GM21619 (cell line): ENCODE measurements at regions not wholly inside any gene's neighbourhood (a gene's known extent, or its start where the extent isn't known, plus 50 kb on each side); places are given as distances from the start of the nearest gene placed in this dataset.
"Not testable (repeated sequence)": the region's sequence is repeated elsewhere in the genome, so short reads cannot be mapped to it uniquely, and the experiment has no call there.

Experiments used
- ATAC-seq: cut with Tn5 transposase; IDR thresholded peaks from one replicate; pipeline ENCODE4 v1.9.1; 2021; ENCODE audit not compliant: unreplicated experiment

DNA sequence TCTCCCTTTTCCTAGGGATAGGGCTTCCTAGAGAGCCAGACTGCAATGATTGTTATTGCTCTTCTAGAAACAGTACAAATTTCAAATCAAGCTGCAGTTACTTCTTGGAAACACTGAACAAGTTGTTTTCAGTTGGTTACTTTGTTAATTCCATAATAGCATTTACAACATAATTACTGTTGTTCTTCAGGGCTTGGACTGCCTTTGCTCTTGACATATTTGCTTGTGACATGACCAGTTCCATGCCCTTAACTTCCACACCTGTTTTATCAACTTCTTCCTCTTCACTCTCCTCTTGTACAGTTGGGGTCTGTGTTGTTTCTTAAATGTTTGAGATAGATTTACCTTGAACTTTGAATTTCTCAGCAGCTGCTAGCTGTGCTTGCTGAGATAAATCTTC lies 104.4 kb downstream of the SEC23IP start:
- ATAC-seq, result no peak

DNA sequence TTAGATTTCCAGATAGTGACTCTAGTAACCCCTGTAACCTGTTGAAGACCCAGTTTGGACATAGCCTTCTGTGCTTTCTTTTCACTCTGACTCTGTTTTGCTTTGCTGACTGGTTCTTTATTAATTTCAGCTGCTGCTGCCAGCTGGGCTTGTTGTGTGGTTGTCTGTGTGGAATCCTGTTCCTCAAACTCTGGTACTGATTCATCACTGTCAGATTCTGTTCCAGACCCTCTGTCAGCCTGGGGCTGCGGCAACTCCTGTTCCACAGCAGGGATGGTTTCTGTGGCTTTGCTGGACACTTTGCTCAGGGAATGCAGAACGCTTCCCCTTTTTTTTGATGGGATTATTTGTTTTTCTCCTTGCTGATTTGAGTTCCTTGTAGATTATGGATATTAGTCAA lies 104.9 kb downstream of the SEC23IP start:
- ATAC-seq, result no peak

DNA sequence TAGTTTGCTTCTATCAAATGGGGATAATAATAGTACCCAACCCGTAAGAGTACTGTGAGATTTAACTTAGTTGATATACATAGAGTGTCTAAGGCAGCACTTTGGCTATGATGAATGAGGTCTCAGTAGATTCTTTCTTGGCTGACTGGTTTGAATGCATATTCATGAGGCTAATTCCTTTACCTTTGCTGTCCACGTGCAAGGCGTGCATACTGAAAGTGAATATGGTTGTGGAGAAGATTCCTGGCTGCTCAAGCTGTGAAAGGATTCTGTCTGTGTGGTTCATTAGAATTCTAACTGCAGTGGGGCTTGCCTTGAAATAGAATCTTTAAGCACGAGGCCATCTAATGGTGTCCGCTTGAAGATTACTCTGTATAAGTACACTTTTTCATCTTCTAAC lies 110.3 kb downstream of the SEC23IP start:
- ATAC-seq, result no peak

DNA sequence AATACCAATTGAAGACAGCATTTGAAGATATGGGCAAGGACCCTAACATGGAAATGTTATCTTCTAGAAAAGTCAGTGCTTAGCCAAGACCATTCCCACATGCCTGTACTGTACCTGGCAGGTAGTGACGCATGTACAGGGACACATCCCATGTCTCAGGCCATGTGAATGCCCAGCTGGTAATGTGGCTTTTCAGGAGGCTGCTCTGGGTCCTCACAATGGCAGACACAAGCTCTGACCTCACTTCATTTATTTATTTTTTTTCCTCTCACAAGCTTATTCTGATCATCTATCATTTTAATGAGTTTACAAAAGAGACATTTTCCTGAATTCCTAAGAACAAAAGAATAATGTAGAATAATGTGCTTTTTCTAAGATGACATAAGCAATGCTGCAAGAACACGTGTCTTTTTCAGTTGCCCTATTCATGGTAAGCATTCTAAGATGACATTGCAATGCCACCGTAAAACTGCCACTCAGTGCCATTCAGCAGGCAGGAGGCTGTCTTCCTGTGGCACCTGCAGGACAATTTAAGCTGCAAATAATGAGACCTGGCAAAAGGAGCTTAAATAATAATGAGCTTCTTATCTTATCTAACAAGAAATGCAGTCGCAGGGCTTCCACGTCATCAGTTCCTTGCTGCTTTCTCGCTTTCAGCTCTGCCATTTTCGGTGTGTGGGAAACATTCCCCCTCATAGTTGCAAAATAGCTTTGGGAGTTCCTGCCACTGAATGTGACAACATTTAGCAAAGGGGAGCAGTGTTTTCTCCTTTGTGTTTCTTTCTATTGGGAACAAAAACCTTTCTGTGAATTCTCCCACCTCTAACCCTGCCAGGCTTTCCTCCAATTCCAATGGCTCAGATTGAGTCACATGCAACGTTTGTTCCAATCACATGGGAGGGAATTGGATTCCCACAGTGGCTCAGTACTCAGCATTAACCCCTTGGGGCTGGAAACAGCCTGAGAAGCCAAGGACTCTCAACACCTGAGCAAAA lies 113.0 kb downstream of the SEC23IP start:
- ATAC-seq, result no peak

DNA sequence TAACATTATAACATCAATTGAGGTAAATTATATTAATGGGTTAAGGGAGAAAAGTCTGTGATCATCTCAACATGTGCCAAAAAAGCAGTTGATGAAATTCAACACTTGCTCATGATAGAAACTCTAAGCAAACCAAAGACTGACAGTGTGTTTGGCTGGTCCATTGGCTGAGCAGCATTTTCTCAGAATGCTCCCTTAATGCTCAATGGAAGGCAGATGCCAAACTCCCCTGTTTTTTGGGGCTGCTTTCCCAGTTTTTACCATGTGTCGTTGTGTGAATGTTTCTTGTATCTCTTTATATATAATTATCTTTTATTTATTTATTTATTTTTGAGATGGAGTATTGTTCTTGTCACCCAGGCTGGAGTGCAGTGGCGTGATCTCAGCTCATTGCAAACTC lies 114.7 kb downstream of the SEC23IP start:
- no peak for ATAC-seq

DNA sequence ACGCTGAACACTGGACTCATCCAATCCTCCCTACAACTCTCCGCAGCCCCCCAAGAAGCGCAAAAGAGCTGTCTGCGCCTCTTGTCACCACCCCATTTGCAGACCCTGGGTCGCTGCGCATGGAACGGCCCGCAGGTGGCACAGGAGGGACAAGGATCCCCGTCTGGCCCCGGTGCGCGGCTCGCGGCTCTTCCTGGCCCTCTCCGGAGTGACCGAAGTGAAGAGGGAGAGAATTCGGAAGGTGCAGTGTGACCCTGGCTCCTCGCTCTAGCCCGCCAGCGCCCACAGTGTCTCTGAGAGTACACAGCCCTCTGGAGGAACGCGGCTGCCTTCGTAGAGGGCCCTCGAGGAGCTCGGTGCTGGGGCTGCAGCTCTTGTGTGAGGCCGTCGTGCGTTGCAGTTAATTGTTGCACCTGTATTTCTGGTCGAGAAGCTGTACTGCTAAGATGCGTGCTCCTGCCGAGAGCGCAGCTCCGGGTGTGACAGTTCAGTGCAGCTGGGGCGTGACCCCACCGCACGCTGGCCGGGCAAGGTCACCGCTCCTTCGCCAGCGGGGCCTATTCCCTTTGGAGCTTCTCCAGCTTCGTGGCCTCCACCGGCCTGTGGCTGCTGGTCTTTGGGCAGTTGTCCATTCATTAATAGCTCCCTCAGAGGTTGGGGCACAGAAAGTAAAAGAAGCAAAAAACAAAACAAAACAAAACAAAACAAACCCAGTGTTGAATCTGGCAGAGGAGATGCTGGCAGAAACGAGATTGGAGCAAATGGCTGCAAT lies 119.0 kb downstream of the SEC23IP start:
- no peak for ATAC-seq

DNA sequence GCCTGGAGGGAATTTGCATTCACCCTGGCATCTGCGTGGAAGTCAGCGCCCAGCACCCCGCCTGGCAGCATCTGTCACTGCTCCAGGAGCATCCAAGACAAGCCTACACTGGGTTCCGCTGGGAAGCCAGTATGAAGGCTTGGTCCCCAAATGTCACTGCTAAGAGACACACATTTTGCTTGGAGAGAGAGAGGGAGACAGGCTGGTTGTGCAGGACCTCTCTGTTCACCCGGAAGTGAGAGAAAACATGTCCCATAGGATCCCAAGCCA lies 119.5 kb downstream of the SEC23IP start:
- ATAC-seq, result no peak

DNA sequence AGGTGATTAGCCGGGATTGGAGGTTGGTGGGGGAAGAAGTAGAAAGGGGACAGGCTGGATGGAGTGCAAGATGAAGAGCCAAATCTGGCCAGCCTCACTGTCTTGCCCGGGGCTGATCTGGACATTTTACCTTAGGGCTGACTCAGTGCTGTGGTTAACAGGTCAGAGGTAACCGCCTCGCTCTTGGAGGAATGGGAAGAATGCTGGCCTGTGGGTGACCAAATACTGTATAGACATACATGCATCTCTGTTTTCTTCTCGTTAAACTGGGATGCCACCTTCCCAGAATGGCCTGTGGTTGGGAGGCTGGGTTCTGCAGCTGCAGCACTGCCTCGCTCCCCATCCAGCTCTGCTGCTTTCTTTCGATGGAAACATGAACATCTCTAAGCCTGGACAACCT lies 120.0 kb downstream of the SEC23IP start:
- no peak for ATAC-seq

DNA sequence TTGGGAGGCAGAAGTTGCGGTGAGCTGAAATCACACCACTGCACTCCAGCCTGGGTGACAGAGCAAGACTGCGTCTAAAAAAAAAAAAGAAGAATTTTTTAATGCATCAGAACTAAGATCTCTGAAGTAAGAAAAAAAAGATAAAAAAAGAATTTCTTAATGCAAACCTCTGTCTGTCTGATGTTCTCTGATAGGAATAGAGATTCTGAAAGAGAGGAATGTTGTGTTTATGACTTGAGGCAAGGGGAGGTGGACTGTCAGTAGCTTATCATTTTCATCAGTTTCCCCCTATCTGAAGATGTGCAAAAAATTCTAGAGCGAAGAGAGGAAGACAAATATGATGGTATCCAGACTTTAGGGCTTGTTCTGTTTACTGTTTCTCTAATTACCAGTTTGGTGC lies 121.5 kb downstream of the SEC23IP start:
- ATAC-seq, result no peak

DNA sequence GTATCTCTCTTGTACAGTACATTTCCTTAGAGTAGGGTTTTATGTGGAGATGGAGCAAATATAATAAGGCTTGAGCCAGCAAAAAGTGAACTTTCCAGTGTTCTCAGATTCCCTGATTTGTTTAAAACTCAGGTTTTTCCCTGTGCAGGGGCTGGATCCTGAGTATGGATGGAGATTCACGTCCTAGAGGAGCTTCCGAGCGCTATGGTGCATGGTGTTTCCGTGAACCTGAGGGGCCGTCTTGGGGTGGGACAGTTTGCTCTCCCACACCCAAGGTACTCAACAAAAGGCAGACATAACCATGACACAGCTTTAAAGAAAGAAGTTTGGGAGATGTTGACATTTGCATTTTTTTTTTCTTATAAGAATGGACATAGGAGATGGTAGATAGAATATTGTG lies 122.5 kb downstream of the SEC23IP start:
- ATAC-seq, result no peak

DNA sequence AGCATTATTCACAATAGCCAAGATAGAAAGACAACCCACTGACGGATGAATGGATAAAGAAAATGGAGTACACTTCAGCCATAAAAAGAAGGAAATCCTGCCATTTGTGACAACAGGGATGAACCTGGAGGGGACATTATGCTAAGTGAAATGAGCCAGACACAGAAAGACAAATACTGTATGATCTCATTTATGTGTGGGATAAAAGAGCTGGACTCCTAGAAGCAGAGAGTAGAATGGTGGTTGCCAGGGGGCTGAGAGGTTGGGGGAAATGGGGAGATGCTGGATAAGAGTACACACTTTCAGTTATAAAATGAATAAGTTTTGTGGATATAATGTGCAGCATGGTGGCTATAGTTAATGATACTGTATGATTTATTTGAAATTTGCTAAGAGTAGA lies 124.4 kb downstream of the SEC23IP start:
- ATAC-seq, result no peak

DNA sequence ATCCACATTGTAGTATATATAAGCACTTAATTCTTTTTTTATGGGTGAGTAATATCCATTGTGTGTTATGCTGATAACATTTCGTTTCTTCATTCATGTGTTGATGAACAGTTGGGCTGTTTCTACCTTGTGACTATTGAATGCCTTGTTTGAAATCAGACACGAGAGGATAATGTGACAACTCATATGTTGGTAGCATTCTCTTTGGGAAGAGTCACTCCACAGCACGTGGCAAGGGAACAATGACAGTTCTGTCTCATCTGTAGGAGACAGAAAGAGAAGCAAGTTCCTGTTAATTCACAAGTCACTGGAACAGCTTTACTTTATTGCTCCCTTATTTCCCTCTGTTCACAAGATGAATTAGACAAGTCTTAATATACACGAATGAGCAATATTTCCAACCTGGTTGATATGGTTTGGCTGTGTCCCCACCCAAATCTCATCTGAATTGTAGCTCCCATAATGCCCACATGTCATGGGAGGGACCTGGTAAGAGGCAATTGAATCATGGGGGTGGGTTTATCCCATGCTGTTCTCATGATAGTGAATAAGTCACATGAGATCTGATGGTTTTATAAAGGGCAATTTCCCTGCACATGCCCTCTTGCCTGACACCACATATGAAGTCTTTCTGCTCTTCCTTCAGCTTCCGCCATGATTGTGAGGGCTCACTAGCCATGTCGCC lies 125.3 kb downstream of the SEC23IP start:
- no peak for ATAC-seq

DNA sequence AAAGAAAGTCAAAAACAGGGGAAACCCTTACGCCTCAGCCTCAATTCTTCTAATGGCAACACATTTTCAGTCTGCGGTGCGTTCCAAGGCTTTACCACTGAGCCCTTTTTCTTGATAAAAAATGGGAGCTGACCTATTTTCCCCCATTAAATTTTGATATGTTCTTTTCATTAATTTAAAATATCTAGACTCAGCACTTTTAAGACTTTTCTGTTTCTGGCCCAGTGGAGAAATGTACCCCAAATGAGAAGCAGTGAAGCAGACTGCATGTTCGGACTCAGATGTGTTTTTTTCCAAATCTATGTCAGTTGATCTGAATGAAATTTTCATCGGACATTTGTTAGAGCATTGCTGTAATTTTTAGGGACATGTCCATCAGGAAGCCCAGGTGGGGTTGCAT lies 126.2 kb downstream of the SEC23IP start:
- no peak for ATAC-seq

DNA sequence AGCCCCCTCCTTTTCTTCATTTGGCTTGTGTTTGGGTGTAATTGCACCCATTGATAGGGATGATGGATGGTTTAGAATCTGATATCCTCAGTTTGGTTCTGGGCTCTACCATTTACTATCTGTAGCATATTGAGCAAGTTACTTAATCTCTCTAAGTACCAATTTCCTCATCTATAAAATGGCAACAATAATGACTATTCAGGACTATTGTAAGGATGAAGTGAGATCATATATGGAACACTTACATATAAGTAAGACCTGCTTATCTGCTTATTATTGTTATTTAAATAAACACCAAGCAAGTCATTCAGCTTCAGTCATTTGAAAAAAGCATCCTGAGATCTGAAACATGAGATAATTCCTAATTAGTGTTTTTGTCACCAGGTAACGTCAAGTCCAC lies 127.0 kb downstream of the SEC23IP start:
- ATAC-seq, result no peak

DNA sequence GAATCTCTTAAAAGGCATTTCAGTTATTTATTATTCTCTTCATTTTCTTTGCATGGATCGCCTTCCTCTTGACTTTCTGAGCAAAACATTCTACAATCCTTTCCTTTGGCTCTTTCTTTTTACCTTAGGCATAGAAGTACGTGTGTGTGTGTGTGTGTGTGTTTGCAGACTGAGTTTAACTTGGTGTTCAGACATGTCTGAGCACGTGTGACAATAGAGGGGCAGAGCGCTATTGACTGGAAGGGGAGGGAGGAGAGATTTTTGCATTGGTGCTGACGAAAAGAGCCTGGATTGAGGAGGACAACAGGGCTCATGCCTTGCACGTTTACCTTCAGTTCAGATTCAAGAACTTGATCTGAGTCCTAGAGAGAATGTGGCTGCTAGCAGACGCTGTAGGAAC lies 129.8 kb downstream of the SEC23IP start:
- no peak for ATAC-seq

DNA sequence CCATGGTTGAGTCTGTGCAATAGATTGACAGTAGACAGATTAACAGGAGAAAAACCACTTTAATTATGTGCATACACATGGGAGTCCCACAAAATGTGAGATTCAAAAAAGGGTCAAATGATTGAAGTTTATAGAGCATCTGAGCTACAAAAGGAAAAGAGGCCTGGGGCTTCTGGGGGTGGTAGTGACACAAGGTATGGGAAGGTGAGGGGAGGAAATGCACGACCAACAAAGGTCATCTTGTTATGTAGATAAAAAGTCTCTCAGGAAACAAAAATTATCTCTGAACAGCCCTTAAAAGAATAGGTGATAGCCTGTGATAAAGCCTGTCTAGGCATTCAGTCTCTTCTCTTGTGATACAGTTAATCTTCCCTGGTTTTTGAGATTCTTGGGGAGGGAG lies 141.7 kb downstream of the SEC23IP start:
- no peak for ATAC-seq

DNA sequence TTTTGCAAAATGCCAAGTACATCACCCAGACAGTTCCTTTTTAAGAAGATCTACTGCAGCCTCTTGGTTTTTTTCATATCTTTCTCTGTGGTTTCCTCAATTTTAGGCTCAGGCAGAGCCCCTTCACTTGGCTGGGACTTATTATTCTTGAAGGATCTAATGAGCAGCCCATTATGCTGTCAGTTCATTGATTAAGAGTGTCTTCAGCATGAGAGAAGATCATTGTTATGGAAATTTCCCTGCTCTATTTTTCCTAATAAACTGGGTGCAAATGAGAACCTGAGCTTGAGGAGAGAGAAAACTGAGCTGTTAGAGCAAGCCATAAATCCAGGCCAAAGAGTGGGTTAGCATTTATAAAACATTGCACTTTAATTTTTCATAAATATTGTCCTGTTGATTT lies 146.5 kb downstream of the SEC23IP start:
- no peak for ATAC-seq

DNA sequence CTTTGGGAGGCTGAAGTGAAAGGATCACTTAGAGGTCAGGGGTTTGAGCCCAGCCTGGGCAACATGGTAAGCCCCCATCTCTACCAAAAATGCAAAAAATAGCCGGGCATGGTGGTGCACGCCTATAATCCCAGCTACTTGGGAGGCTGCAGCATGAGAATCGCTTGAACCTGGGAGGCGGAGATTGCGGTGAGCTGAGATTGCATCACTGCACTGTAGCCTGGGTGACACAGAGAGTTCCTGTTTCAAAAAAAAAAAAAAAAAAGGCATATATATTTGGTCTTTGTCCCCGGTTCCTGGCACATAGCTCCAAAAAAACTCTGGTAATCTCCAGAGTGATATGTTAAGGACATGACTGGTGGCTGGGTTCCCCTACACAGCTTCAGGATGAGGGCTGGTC lies 147.3 kb downstream of the SEC23IP start:
- no peak for ATAC-seq

DNA sequence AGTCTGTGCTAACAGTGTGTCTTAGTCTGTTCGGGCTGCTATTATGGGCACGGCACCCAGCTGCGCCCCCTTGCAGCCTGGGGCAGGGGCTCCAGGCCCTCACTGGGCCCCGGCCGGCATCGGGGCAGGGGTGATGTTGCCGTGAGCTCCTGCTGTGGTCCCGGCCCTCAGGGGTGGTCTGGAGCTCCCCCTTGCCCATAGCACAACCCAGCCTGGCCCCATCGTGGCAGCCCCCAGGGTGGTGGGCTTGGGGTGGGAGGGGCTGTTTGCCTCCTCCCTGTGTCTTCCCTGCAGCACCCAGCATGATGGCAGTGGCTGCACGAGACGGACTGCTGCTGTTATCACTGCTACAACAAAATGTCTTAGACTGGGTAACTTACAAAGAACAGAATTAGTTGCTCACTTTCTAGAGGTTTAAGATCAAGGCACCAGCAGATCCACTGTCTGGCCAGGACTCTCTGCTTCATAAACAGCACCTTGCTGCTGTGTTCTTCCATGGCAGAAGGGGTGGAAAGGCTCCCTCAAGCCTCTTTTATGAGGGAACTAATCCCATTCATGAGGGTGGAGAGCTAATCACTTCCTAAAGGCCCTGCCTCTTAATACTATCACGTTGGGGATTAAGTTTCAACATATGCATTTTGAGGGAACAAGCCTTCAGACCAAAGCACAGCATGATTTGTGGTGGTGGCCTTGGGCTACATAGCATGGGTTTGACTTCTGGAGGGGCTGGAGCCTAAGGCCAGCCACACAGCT lies 149.5 kb downstream of the SEC23IP start:
- ATAC-seq, result no peak

DNA sequence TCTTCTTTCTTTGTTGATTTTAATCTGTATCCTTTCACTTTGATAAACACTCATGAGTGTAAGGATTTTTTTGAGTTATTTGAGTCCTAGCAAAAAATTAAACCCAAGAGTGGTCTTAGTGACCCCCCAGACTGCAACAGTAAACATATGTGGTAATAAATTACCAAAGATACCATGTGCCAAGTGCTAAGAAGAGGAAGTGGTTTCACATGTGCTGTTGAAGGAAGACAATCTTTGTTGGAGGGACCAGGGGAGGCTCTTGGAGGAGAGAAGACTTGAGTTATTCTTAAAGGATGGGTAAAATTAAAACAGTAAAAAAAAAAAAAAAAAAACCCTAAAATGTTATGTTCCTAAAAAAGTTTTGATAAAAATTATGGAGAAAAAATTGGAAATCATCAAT lies 150.2 kb downstream of the SEC23IP start:
- ATAC-seq, result no peak

DNA sequence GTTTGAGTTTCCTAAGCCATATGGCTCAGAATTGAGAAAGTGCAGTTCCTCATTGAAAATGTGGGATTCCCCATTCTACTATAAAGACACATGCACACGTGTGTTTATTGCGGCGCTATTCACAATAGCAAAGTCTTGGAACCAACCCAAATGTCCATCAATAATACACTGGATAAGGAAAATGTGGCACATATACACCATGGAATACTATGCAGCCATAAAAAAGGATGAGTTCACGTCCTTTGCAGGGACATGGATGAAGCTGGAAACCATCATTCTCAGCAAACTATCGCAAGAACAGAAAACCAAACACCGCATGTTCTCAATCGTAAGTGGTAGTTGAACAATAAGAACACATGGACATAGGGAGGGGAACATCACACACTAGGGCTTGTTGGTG lies 154.8 kb downstream of the SEC23IP start:
- not testable (repeated sequence) for ATAC-seq
